ENCODE measurements at regions not wholly inside any gene's neighbourhood (a gene's known extent, or its start where the extent isn't known, plus 50 kb on each side); places are given as distances from the start of the nearest gene placed in this dataset.

GRCh38 chr3:177835008-177835407 is 637.7 kb upstream of the TBL1XR1 start:
- TF ChIP-seq REST (IDR thresholded peaks at IDR 0.05; ENCODE audit: insufficient read depth in 1 of 2, low read depth in 2 of 2, low read length in 2 of 2) (no peak), FOXP2 (optimal IDR thresholded peaks at IDR 0.05; ENCODE audit: borderline replicate concordance, extremely low read depth, extremely low read length, insufficient read depth) (peak; percentile 36), POLR2AphosphoS5 (IDR thresholded peaks at IDR 0.05; ENCODE audit: low read depth, low read length) (no peak), SIN3A (IDR thresholded peaks at IDR 0.05; ENCODE audit: borderline replicate concordance, insufficient read depth, low read length) (no peak), TAF1 (IDR thresholded peaks at IDR 0.05; ENCODE audit: borderline replicate concordance, insufficient read depth, low read length) (no peak)
